Adrenal gland (tissue), 5 donors: ENCODE measurements at regions not wholly inside any gene's neighbourhood (a gene's known extent, or its start where the extent isn't known, plus 50 kb on each side); places are given as distances from the start of the nearest gene placed in this dataset.

Experiments used
- CTCF ChIP-seq, 6 experiments: fragments of 450-650 bp in 4 of 6; fragments of 200-600 bp in 2 of 6; sonication (generic) in 1 of 6; IDR thresholded peaks; 1 replicate in 5 of 6; 2 replicates in 1 of 6; pipeline versions ENCODE4 v1.5.1 to v1.8.0; 2016 to 2021; ENCODE audit warnings: antibody characterized with exemption in 6 of 6, mild to moderate bottlenecking in 2 of 6, moderate library complexity in 1 of 6
- POLR2A ChIP-seq, 2 donors: fragments of 450-650 bp; IDR thresholded peaks; one replicate each; pipeline ENCODE4 v1.6.1; 2017; ENCODE audit warnings: antibody characterized with exemption in 2 of 2, mild to moderate bottlenecking in 2 of 2, moderate library complexity in 1 of 2
- donor health status: DM: no; HTN: no; CAD: no.

- TF ChIP-seq CTCF (IDR thresholded peaks at IDR 0.05) (no peak), POLR2A (IDR thresholded peaks at IDR 0.05) (no peak)
These were observed 774.1 kb downstream of the METTL4 start for GRCh38 chr18:1797235-1797634.
